ENCODE measurements at regions not wholly inside any gene's neighbourhood (a gene's known extent, or its start where the extent isn't known, plus 50 kb on each side); places are given as distances from the start of the nearest gene placed in this dataset.

DNA sequence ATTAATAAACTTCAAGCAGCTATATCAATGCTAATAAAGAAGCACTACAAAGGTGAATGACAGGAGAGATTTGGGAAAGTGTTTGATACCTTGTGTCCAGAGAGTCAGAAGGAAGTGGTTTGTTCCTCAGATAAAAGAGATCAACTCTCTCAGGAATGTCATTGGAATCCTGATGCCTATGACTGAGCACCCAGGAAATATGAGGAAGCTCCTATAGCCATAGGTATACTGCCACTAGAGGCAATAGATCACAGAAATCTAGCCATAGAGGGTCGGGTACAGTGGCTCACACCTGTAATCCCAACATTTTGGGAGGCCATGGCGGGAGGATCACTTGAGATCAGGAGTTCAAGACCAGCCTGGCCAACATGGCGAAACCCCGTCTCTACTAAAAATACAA, 612.6 kb downstream of the DACH1 start:
- Histone ChIP-seq H3K79me2 (ENCODE audit: insufficient read depth, low read length) (no peaks in the 10 kb centered on the region), H3K27me3 (ENCODE audit: insufficient read depth, low read length) (no peaks in the 10 kb centered on the region), H3K4me3 (ENCODE audit: insufficient read depth, low read depth, low read length) (no peak overlapping the region), H3K4me2 (ENCODE audit: low read length) (no peak overlapping the region), H3K9ac (ENCODE audit: low read length) (no peak overlapping the region), H4K20me1 (ENCODE audit: insufficient read depth, low read length) (no peaks in the 10 kb centered on the region), H3K27ac (ENCODE audit: low read depth, low read length) (no peak overlapping the region), H3K4me1 (ENCODE audit: insufficient read depth, low read length) (no peaks in the 10 kb centered on the region), H2AFZ (ENCODE audit: low read depth, low read length) (no peak overlapping the region), H3K9me3 (ENCODE audit: insufficient read depth, low read depth, low read length) (no peaks in the 10 kb centered on the region), H3K36me3 (ENCODE audit: insufficient read depth, low read length) (no peaks in the 10 kb centered on the region)
- Mint-ChIP-seq H3K4me1 (ENCODE audit: low read depth, unreplicated experiment) (no peaks in the 10 kb centered on the region), H3K4me3 (ENCODE audit: unreplicated experiment) (no peak overlapping the region), H3K9me3 (ENCODE audit: unreplicated experiment) (no peaks in the 10 kb centered on the region), H3K27me3 (ENCODE audit: low read depth, unreplicated experiment) (no peaks in the 10 kb centered on the region), H3K27ac (ENCODE audit: unreplicated experiment) (no peak overlapping the region), H3K36me3 (ENCODE audit: low read depth, unreplicated experiment) (no peaks in the 10 kb centered on the region)
- no peak for DNase-seq (ENCODE audit: low read depth)
- no peak for TF ChIP-seq EZH2 (IDR thresholded peaks at IDR 0.05; ENCODE audit: insufficient read depth, low read length)
- TF ChIP-seq, protein P1, sequence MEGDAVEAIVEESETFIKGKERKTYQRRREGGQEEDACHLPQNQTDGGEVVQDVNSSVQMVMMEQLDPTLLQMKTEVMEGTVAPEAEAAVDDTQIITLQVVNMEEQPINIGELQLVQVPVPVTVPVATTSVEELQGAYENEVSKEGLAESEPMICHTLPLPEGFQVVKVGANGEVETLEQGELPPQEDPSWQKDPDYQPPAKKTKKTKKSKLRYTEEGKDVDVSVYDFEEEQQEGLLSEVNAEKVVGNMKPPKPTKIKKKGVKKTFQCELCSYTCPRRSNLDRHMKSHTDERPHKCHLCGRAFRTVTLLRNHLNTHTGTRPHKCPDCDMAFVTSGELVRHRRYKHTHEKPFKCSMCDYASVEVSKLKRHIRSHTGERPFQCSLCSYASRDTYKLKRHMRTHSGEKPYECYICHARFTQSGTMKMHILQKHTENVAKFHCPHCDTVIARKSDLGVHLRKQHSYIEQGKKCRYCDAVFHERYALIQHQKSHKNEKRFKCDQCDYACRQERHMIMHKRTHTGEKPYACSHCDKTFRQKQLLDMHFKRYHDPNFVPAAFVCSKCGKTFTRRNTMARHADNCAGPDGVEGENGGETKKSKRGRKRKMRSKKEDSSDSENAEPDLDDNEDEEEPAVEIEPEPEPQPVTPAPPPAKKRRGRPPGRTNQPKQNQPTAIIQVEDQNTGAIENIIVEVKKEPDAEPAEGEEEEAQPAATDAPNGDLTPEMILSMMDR (IDR thresholded peaks at IDR 0.05; ENCODE audit: insufficient read depth, low read depth, low read length), result no peak
- no peak for FAIRE-seq

DNA sequence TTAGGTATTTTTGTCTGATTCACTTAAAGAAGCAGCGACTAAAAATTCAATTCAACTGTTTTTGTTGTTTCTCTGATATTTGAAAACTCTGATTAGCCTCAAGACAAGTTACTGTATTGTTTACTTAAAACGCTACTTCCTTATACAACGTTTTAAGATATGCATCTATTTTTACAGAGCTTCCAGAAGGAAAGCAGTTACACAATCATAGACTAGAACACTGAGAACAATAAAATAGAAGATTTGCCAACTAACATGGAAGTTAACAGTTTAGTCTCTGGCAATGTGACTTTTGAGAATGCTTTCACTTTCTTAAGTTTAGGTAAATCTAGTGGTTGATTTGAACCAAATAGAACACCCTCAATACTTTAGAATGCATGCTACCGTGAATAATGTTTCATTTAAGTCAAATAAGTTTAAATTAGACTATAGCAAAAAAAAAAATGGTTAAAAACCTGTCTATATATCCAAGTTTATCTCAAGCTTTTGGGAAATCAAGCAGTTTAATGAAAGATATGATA, 614.8 kb downstream of the DACH1 start:
- Histone ChIP-seq H3K9ac (ENCODE audit: low read length) (no peak overlapping the region), H3K4me3 (ENCODE audit: insufficient read depth, low read depth, low read length) (no peak overlapping the region), H3K9me3 (ENCODE audit: insufficient read depth, low read depth, low read length) (no peaks in the 10 kb centered on the region), H3K4me2 (ENCODE audit: low read length) (no peak overlapping the region), H3K4me1 (ENCODE audit: insufficient read depth, low read length) (no peaks in the 10 kb centered on the region), H3K79me2 (ENCODE audit: insufficient read depth, low read length) (no peaks in the 10 kb centered on the region), H2AFZ (ENCODE audit: low read depth, low read length) (no peak overlapping the region), H3K27me3 (ENCODE audit: insufficient read depth, low read length) (no peaks in the 10 kb centered on the region), H3K27ac (ENCODE audit: low read depth, low read length) (no peak overlapping the region), H4K20me1 (ENCODE audit: insufficient read depth, low read length) (no peaks in the 10 kb centered on the region), H3K36me3 (ENCODE audit: insufficient read depth, low read length) (no peaks in the 10 kb centered on the region)
- Mint-ChIP-seq H3K27ac (ENCODE audit: unreplicated experiment) (no peak overlapping the region), H3K9me3 (ENCODE audit: unreplicated experiment) (no peaks in the 10 kb centered on the region), H3K4me1 (ENCODE audit: low read depth, unreplicated experiment) (no peaks in the 10 kb centered on the region), H3K27me3 (ENCODE audit: low read depth, unreplicated experiment) (no peaks in the 10 kb centered on the region), H3K4me3 (ENCODE audit: unreplicated experiment) (no peak overlapping the region), H3K36me3 (ENCODE audit: low read depth, unreplicated experiment) (no peaks in the 10 kb centered on the region)
- DNase-seq (ENCODE audit: low read depth) (no peak), FAIRE-seq (no peak)
- TF ChIP-seq, protein P1 (IDR thresholded peaks at IDR 0.05; ENCODE audit: insufficient read depth, low read depth, low read length), result no peak
- TF ChIP-seq EZH2 (IDR thresholded peaks at IDR 0.05; ENCODE audit: insufficient read depth, low read length), result no peak

DNA sequence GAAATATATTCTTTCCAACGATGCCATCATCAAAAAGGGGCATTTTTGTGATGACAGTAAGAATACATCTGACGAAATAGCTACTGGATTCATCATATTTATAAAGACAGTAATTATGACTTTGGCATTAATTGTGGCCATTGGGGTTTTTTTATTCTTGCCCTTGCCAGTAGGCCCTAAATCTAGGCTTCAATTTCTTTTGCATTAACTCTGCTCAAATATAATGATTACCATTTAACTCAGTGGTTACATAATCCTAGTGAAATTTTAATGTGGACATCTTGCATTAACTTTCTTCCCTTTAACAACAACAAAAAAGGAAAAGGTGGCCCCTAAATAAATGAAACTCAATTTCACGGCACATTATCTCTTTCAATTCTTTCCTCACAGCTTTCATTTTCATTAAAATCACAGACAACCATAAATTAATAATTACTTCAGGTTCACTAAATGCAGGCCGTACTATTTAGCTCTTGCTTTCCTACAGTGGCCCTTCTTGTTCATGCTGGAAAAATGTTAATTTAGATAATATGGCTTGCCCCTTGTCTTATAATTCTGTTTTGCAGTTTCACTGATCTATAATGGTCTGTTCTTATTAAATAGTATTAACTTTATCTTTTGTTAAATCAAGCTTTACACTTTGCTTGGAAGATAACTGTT, 615.6 kb downstream of the DACH1 start:
- Histone ChIP-seq H3K4me3 (ENCODE audit: insufficient read depth, low read depth, low read length) (no peak overlapping the region), H4K20me1 (ENCODE audit: insufficient read depth, low read length) (no peaks in the 10 kb centered on the region), H3K9ac (ENCODE audit: low read length) (no peak overlapping the region), H3K36me3 (ENCODE audit: insufficient read depth, low read length) (no peaks in the 10 kb centered on the region), H3K79me2 (ENCODE audit: insufficient read depth, low read length) (no peaks in the 10 kb centered on the region), H3K27me3 (ENCODE audit: insufficient read depth, low read length) (no peaks in the 10 kb centered on the region), H3K4me2 (ENCODE audit: low read length) (no peak overlapping the region), H3K9me3 (ENCODE audit: insufficient read depth, low read depth, low read length) (no peaks in the 10 kb centered on the region), H3K4me1 (ENCODE audit: insufficient read depth, low read length) (no peaks in the 10 kb centered on the region), H3K27ac (ENCODE audit: low read depth, low read length) (no peak overlapping the region), H2AFZ (ENCODE audit: low read depth, low read length) (peak overlapping the region; percentile 31)
- Mint-ChIP-seq H3K4me3 (ENCODE audit: unreplicated experiment) (no peak overlapping the region), H3K4me1 (ENCODE audit: low read depth, unreplicated experiment) (no peaks in the 10 kb centered on the region), H3K27ac (ENCODE audit: unreplicated experiment) (no peak overlapping the region), H3K9me3 (ENCODE audit: unreplicated experiment) (no peaks in the 10 kb centered on the region), H3K36me3 (ENCODE audit: low read depth, unreplicated experiment) (no peaks in the 10 kb centered on the region), H3K27me3 (ENCODE audit: low read depth, unreplicated experiment) (no peaks in the 10 kb centered on the region)
- FAIRE-seq (no peak), DNase-seq (ENCODE audit: low read depth) (no peak)
- TF ChIP-seq, protein P1 (IDR thresholded peaks at IDR 0.05; ENCODE audit: insufficient read depth, low read depth, low read length), result no peak
- TF ChIP-seq EZH2 (IDR thresholded peaks at IDR 0.05; ENCODE audit: insufficient read depth, low read length), result no peak

Data from astrocyte (in vitro differentiated cells and primary cell).